AG09319 (cell line): ENCODE measurements at regions not wholly inside any gene's neighbourhood (a gene's known extent, or its start where the extent isn't known, plus 50 kb on each side); places are given as distances from the start of the nearest gene placed in this dataset.

Source experiments
- DNase-seq: peaks from one replicate; pipeline ENCODE4 v3.0.0-alpha.2; 2010; ENCODE audit warnings: low read depth; ENCODE audit errors: extremely low read depth
- CTCF ChIP-seq: IDR thresholded peaks from 2 replicates; pipeline ENCODE4 v1.5.1; 2011; ENCODE audit warnings: low read depth, mild to moderate bottlenecking, inconsistent platforms, low read length, moderate library complexity

GRCh38 chr5:173790836-173791546, 97.2 kb upstream of the CPEB4 start:
- DNase-seq, result no peak
- no peak for TF ChIP-seq CTCF

GRCh38 chr5:173791878-173792277, 96.3 kb upstream of the CPEB4 start:
- no peak for TF ChIP-seq CTCF
- no peak for DNase-seq

- no peak for DNase-seq
- TF ChIP-seq CTCF, result no peak
Measured at GRCh38 chr5:173792781-173793547, 95.2 kb upstream of the CPEB4 start.

- no peak for TF ChIP-seq CTCF
- DNase-seq, result no peak
Measured at GRCh38 chr5:173793648-173794548, 94.3 kb upstream of the CPEB4 start.

GRCh38 chr5:173794901-173795416, 93.2 kb upstream of the CPEB4 start:
- no peak for TF ChIP-seq CTCF

GRCh38 chr5:173795601-173796000, 92.5 kb upstream of the CPEB4 start:
- DNase-seq, result no peak
- TF ChIP-seq CTCF, result no peak

More at GRCh38 chr5:173794901-173795416, 93.2 kb upstream of the CPEB4 start:
- no peak for DNase-seq
